ENCODE measurements at regions not wholly inside any gene's neighbourhood (a gene's known extent, or its start where the extent isn't known, plus 50 kb on each side); places are given as distances from the start of the nearest gene placed in this dataset.

GRCh38 chr4:162804351-162804924, 362.3 kb downstream of the NAF1 start (continued):
- TF ChIP-seq USF2 (IDR thresholded peaks at IDR 0.05; ENCODE audit: low read length) (no peak), KDM1A (IDR thresholded peaks at IDR 0.05; ENCODE audit: borderline replicate concordance, low read length) (no peak), SIN3A (conservative IDR thresholded peaks at IDR 0.05 in 1 of 2, IDR thresholded peaks at IDR 0.05 in 1 of 2; ENCODE audit: low read depth in 1 of 2, low read length in 2 of 2) (no peak), CBX5 (IDR thresholded peaks at IDR 0.05; ENCODE audit: low read depth, low read length) (no peak), KDM5A (IDR thresholded peaks at IDR 0.05; ENCODE audit: low read length) (no peak), POU5F1 (IDR thresholded peaks at IDR 0.05; ENCODE audit: low read depth, low read length) (no peak), RNF2 (IDR thresholded peaks at IDR 0.05; ENCODE audit: borderline replicate concordance, low read depth, low read length, missing control alignments, poor library complexity, severe bottlenecking) (no peak)

All from H1 (cell line).